Panc1 (cell line): ENCODE measurements at regions not wholly inside any gene's neighbourhood (a gene's known extent, or its start where the extent isn't known, plus 50 kb on each side); places are given as distances from the start of the nearest gene placed in this dataset.

Experiments used
- ATAC-seq: fragments of 200-7000 bp; cut with Tn5 transposase; 2 replicates; pipeline ENCODE4 v1.9.1; 2020; ENCODE audit warnings: mild to moderate bottlenecking, moderate library complexity
- BruUV-seq: library from RNA; stranded (reverse); fragments of 400-500 nt; replicated peaks from 2 replicates; lab custom pipeline; 2021; lab: Mats Ljungman, UMichigan
- CTCF ChIA-PET: fragments of 300-600 bp; sonication (Branson Sonifier 250); formaldehyde crosslinking; loops from one replicate; lab custom pipeline; 2022; ENCODE audit warnings: antibody characterized with exemption; lab: Charles Lee
- POLR2A ChIA-PET: fragments of 300-600 bp; sonication (Branson Sonifier 250); formaldehyde crosslinking; loops from one replicate; lab custom pipeline; 2022; ENCODE audit warnings: antibody characterized with exemption; lab: Charles Lee
- DNase-seq: peaks from one replicate; pipeline ENCODE4 v3.0.0-alpha.2; 2010; ENCODE audit warnings: low read depth, low spot score
- H3K27ac ChIP-seq: 2 replicates; pipeline ENCODE4 v1.5.1; 2011; ENCODE audit warnings: mild to moderate bottlenecking, low read length, inconsistent platforms
- H3K27me3 ChIP-seq: fragments of 200-500 bp; sonication (Bioruptor generic); 2 replicates; pipeline ENCODE4 v1.6.0; 2014; ENCODE audit warnings: low read length, inconsistent platforms; ENCODE audit not compliant: control insufficient read depth, insufficient read depth
- H3K36me3 ChIP-seq: fragments of 200-500 bp; sonication (Bioruptor generic); 2 replicates; pipeline ENCODE4 v1.5.1; 2014; ENCODE audit warnings: inconsistent platforms, mild to moderate bottlenecking, low read length, moderate library complexity; ENCODE audit not compliant: control insufficient read depth, insufficient read depth
- H3K4me1 ChIP-seq: 2 replicates; pipeline ENCODE4 v1.5.1; 2011; ENCODE audit warnings: inconsistent platforms, mild to moderate bottlenecking, low read length, moderate library complexity; ENCODE audit not compliant: control insufficient read depth, insufficient read depth
- H3K4me3 ChIP-seq, 2 experiments: 2 replicates each; pipeline ENCODE4 v1.5.1; 2011 to 2012; ENCODE audit warnings: low read depth in 2 of 2, low read length in 2 of 2, mild to moderate bottlenecking in 2 of 2, inconsistent platforms in 1 of 2, moderate library complexity in 1 of 2
- H3K9me3 ChIP-seq: fragments of 200-500 bp; sonication (Bioruptor generic); 2 replicates; pipeline ENCODE4 v1.5.1; 2014; ENCODE audit warnings: low read depth, mild to moderate bottlenecking, inconsistent platforms, low read length, moderate library complexity; ENCODE audit not compliant: control insufficient read depth, insufficient read depth
- POLR2AphosphoS5 ChIP-seq: IDR thresholded peaks from 2 replicates; pipeline ENCODE4 v1.6.1; 2012; ENCODE audit warnings: mild to moderate bottlenecking, low read depth, low read length, moderate library complexity
- SIN3A ChIP-seq: IDR thresholded peaks from 2 replicates; pipeline ENCODE4 v1.6.1; 2012; ENCODE audit warnings: low read depth, mild to moderate bottlenecking, low read length, moderate library complexity, borderline replicate concordance; ENCODE audit not compliant: insufficient read depth
- TCF7L2 ChIP-seq: IDR thresholded peaks from 2 replicates; pipeline ENCODE4 v1.6.1; 2011; ENCODE audit warnings: mild to moderate bottlenecking, low read depth, low read length, inconsistent platforms
- in situ Hi-C: cut with HindIII; loops from 2 replicates; pipeline ENCODE4 v1.10.0; 2016; ENCODE audit warnings: low sequenced_read_pairs, low pct_unique_long_range_greater_than_20kb
- intact Hi-C: fragments of 100-400 bp; cut with micrococcal nuclease; formaldehyde crosslinking; loops from one replicate; pipeline ENCODE4 v1.10.0; 2022; ENCODE audit not compliant: unreplicated experiment
- TF ChIP-seq, protein P1 (sequence below): fragments of 450-650 bp; IDR thresholded peaks from 2 replicates; pipeline ENCODE4 v1.5.1; 2017; ENCODE audit warnings: mild to moderate bottlenecking
- TF ChIP-seq, protein P2 (sequence below), 2 experiments: IDR thresholded peaks; 2 replicates each; pipeline ENCODE4 v1.6.1; 2011 to 2012; ENCODE audit warnings: low read depth in 2 of 2, control low read depth in 1 of 2, low read length in 1 of 2, mild to moderate bottlenecking in 1 of 2, moderate library complexity in 1 of 2; ENCODE audit not compliant: insufficient read depth in 1 of 2

DNA sequence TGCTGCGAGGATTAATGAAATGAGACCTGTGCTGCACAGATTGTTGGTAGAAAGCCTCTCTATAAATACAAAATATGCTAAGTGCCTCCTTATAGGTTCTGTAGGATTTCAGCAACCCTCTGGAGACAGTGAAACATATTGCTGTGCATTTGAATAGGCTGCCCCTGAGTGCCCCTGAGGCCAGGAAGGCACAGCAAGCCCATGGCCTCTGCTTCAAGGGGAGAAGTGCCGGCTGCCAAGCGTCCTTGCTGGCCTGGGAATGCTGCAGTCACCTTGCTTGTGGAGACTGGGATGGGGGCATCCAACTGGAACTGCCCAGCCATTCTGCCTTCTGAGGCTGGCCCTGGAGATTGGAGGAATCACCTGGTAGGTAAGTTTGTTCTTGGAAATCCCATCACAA, 397.2 kb upstream of the SMIM21 start:
- DNase-seq (no peak), ATAC-seq (no peak)
- no peaks in the 10 kb centered on the region for H3K27me3 ChIP-seq
- no TSS peak for BruUV-seq
- TF ChIP-seq SIN3A, result no peak
- TF ChIP-seq, protein P1, sequence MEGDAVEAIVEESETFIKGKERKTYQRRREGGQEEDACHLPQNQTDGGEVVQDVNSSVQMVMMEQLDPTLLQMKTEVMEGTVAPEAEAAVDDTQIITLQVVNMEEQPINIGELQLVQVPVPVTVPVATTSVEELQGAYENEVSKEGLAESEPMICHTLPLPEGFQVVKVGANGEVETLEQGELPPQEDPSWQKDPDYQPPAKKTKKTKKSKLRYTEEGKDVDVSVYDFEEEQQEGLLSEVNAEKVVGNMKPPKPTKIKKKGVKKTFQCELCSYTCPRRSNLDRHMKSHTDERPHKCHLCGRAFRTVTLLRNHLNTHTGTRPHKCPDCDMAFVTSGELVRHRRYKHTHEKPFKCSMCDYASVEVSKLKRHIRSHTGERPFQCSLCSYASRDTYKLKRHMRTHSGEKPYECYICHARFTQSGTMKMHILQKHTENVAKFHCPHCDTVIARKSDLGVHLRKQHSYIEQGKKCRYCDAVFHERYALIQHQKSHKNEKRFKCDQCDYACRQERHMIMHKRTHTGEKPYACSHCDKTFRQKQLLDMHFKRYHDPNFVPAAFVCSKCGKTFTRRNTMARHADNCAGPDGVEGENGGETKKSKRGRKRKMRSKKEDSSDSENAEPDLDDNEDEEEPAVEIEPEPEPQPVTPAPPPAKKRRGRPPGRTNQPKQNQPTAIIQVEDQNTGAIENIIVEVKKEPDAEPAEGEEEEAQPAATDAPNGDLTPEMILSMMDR, result no peak
- TF ChIP-seq POLR2AphosphoS5, result no peak
- TF ChIP-seq, protein P2, sequence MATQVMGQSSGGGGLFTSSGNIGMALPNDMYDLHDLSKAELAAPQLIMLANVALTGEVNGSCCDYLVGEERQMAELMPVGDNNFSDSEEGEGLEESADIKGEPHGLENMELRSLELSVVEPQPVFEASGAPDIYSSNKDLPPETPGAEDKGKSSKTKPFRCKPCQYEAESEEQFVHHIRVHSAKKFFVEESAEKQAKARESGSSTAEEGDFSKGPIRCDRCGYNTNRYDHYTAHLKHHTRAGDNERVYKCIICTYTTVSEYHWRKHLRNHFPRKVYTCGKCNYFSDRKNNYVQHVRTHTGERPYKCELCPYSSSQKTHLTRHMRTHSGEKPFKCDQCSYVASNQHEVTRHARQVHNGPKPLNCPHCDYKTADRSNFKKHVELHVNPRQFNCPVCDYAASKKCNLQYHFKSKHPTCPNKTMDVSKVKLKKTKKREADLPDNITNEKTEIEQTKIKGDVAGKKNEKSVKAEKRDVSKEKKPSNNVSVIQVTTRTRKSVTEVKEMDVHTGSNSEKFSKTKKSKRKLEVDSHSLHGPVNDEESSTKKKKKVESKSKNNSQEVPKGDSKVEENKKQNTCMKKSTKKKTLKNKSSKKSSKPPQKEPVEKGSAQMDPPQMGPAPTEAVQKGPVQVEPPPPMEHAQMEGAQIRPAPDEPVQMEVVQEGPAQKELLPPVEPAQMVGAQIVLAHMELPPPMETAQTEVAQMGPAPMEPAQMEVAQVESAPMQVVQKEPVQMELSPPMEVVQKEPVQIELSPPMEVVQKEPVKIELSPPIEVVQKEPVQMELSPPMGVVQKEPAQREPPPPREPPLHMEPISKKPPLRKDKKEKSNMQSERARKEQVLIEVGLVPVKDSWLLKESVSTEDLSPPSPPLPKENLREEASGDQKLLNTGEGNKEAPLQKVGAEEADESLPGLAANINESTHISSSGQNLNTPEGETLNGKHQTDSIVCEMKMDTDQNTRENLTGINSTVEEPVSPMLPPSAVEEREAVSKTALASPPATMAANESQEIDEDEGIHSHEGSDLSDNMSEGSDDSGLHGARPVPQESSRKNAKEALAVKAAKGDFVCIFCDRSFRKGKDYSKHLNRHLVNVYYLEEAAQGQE (IDR thresholded peaks at IDR 0.05; ENCODE audit: insufficient read depth in 1 of 2, low read depth in 2 of 2, low read length in 1 of 2), result no peak
- TF ChIP-seq TCF7L2, result no peak
- H3K9me3 ChIP-seq, result no peaks in the 10 kb centered on the region
- H3K27ac ChIP-seq, result no peak overlapping the region
- intact Hi-C loops, result no loop called here
- H3K4me3 ChIP-seq, result no peak overlapping the region
- in situ Hi-C loops, result no loop called here
- ChIA-PET CTCF (no interaction called here), POLR2A (no interaction called here)
- no peaks in the 10 kb centered on the region for H3K4me1 ChIP-seq
- no peaks in the 10 kb centered on the region for H3K36me3 ChIP-seq

DNA sequence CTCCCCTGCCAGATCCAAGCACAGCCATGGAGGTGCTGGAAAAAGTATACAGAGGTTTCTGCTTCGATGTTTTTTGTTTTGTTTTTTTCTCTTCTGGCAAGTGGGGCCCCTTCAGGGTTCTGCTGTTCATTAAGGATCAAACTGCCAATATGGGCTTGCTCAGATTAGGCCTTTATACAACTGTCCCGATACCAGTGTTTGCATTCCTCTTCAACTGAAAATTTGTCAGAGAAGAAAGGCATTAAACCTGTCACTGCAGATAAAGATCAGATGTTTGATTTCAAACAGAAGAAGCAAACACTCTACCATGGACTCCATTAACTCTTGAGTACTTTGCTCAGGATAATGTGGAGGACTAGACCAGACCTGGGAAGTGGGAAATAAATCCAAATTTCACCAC, 396.0 kb upstream of the SMIM21 start:
- ChIA-PET CTCF (interaction anchor here (0.5 kb wide), 1 partner anchor 440 kb away, joined by 4 read pairs; no protein-coding TSS in a partner anchor), POLR2A (no interaction called here)
- Histone ChIP-seq H3K4me1 (no peaks in the 10 kb centered on the region), H3K27me3 (no peaks in the 10 kb centered on the region), H3K27ac (no peak overlapping the region), H3K9me3 (no peaks in the 10 kb centered on the region), H3K4me3 (no peak overlapping the region), H3K36me3 (no peaks in the 10 kb centered on the region)
- no peak for ATAC-seq
- no TSS peak for BruUV-seq
- intact Hi-C loops (no loop called here), in situ Hi-C loops (no loop called here)
- no peak for DNase-seq
- TF ChIP-seq SIN3A (no peak), POLR2AphosphoS5 (no peak), TCF7L2 (no peak)
- TF ChIP-seq, protein P1, result no peak
- TF ChIP-seq, protein P2 (IDR thresholded peaks at IDR 0.05; ENCODE audit: insufficient read depth in 1 of 2, low read depth in 2 of 2, low read length in 1 of 2), result no peak
